K562 (cell line): ENCODE measurements at regions not wholly inside any gene's neighbourhood (a gene's known extent, or its start where the extent isn't known, plus 50 kb on each side); places are given as distances from the start of the nearest gene placed in this dataset.
A peak's percentile ranks its signal among the peaks of the same experiment; 100 is the strongest.

Source experiments
- EGR1 ChIP-seq: fragments of 450-650 bp; conservative IDR thresholded peaks from 2 replicates; pipeline ENCODE4 v1.6.1; 2017; ENCODE audit warnings: mild to moderate bottlenecking
- ETV6 ChIP-seq, 3 experiments: fragments of 150-350 bp in 1 of 3; sonication (generic) in 1 of 3; formaldehyde crosslinking in 1 of 3; IDR thresholded peaks; 2 replicates each; pipeline versions ENCODE4 v1.6.1 to v1.8.0; 2014 to 2022; ENCODE audit warnings: borderline replicate concordance in 2 of 3, low read depth in 2 of 3, antibody characterized with exemption in 1 of 3, low read length in 1 of 3, mild to moderate bottlenecking in 1 of 3, missing genetic modification reagents in 1 of 3
- FIP1L1 ChIP-seq: fragments of 200-400 bp; formaldehyde crosslinking; IDR thresholded peaks from 2 replicates; pipeline ENCODE4 v1.6.1; 2018; ENCODE audit warnings: mild to moderate bottlenecking, low read depth, low read length; ENCODE audit not compliant: poor library complexity, severe bottlenecking
- FOSL1 ChIP-seq: fragments of 200-800 bp; sonication (Bioruptor generic); conservative IDR thresholded peaks from 2 replicates; pipeline ENCODE4 v1.6.1; 2016; ENCODE audit warnings: missing genetic modification characterization, missing compliant biosample characterization
- GATAD2A ChIP-seq: fragments of 450-650 bp; IDR thresholded peaks from 2 replicates; pipeline ENCODE4 v1.6.1; 2017
- HMGN3 ChIP-seq: IDR thresholded peaks from 2 replicates; pipeline ENCODE4 v1.6.1; 2011; ENCODE audit warnings: borderline replicate concordance, low read depth, mild to moderate bottlenecking, mixed read lengths, low read length; ENCODE audit not compliant: insufficient read length; ENCODE audit errors: extremely low read depth
- L3MBTL2 ChIP-seq: fragments of 450-650 bp; IDR thresholded peaks from 2 replicates; pipeline ENCODE4 v1.6.1; 2016; ENCODE audit warnings: mild to moderate bottlenecking, moderate library complexity
- MYC ChIP-seq, 2 experiments: fragments of 250-450 bp in 1 of 2; sonication (Bioruptor Pico) in 1 of 2; IDR thresholded peaks; 2 replicates each; pipeline versions ENCODE4 v1.5.1 to v1.6.1; 2012 to 2021; ENCODE audit warnings: low read depth in 2 of 2, borderline replicate concordance in 1 of 2, improper control_type of control experiment in 1 of 2, low read length in 1 of 2, mild to moderate bottlenecking in 1 of 2, moderate library complexity in 1 of 2
- NCOA6 ChIP-seq: fragments of 450-650 bp; IDR thresholded peaks from 2 replicates; pipeline ENCODE4 v1.6.1; 2017; ENCODE audit warnings: mild to moderate bottlenecking
- NR2C1 ChIP-seq, 2 experiments: fragments of 450-650 bp; IDR thresholded peaks; 2 replicates each; pipeline ENCODE4 v1.6.1; 2017; ENCODE audit warnings: mild to moderate bottlenecking in 2 of 2, antibody characterized with exemption in 1 of 2, inconsistent platforms in 1 of 2, missing compliant biosample characterization in 1 of 2, missing genetic modification characterization in 1 of 2
- RB1 ChIP-seq: fragments of 450-650 bp; IDR thresholded peaks from 2 replicates; pipeline ENCODE4 v1.6.1; 2017; ENCODE audit warnings: low read depth, mild to moderate bottlenecking
- TAF1 ChIP-seq: IDR thresholded peaks from 2 replicates; pipeline ENCODE4 v1.6.1; 2011; ENCODE audit warnings: mild to moderate bottlenecking, low read length, moderate library complexity; ENCODE audit not compliant: insufficient read depth, control insufficient read depth, severe bottlenecking; ENCODE audit errors: extremely low read depth
- TBP ChIP-seq: optimal IDR thresholded peaks from 2 replicates; pipeline ENCODE3; 2011; ENCODE audit warnings: low read depth, low read length, improper control_type of control experiment
- ZNF354B ChIP-seq: fragments of 250-450 bp; sonication (Bioruptor Pico); IDR thresholded peaks from 2 replicates; pipeline ENCODE4 v1.4.0; 2020
- ZNF384 ChIP-seq: IDR thresholded peaks from 2 replicates; pipeline ENCODE4 v1.6.1; 2012; ENCODE audit warnings: low read depth, low read length, improper control_type of control experiment
- TF ChIP-seq, protein P1 (sequence below), 2 experiments: fragments of 450-650 bp; conservative IDR thresholded peaks; 2 replicates each; pipeline ENCODE4 v1.6.1; 2017; ENCODE audit warnings: mild to moderate bottlenecking in 2 of 2, moderate library complexity in 2 of 2
- TF ChIP-seq, protein P2 (sequence below): fragments of 450-650 bp; IDR thresholded peaks from 2 replicates; pipeline ENCODE4 v1.6.1; 2014; ENCODE audit warnings: low read depth, mild to moderate bottlenecking, moderate library complexity, borderline replicate concordance

DNA sequence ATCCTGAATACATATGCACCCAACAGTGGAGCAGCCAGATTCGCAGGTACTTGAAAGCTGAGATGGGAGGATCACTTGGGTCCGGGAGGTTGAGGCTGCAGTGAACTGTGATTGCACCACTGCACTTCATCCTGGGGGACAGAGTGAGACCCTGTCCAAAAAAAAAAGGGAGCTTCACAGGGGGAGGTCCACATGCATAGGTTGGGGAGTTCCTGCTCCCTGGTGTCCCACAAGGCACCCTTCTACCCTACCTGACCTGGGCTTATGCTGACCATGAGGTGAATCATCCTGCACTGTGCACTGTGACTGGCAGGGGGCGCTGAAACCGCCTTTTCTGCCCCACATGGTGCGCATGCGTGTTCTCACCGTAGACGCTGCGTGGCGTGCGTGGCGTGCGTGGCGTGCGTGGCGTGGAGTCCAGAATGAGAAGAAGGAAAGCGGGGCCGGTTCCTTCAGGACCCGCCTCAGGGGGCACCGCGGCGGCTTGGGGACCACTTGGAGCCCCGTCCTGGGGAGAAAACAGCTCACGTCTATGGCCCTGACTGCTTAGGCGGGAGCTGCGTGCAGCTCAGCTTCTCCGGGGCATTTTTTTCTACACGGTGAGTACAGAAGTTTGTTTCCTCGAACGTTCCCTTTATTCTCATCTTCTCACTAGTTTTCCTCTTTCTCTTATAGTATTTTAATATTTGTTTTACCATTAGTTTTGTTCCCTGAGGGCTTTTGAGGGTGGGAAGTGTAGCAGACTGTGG is 116.6 kb upstream of the GRK3 start (continued):
- TF ChIP-seq GATAD2A = 0 out of 2 replicates have a peak, but pooled peaks have one; percentile 31
- no peak for TF ChIP-seq ETV6 (IDR thresholded peaks at IDR 0.05; ENCODE audit: borderline replicate concordance in 1 of 2, low read depth in 2 of 2, low read length in 1 of 2)
- no peak for TF ChIP-seq ETV6 (CRISPR knock-in tag; IDR thresholded peaks at IDR 0.05; ENCODE audit: borderline replicate concordance)
- TF ChIP-seq TAF1 = peak; percentile 67
- no peak for TF ChIP-seq ZNF354B
- peak; percentile 41; the same call in 1 of the 2 replicates for TF ChIP-seq RB1
- peak; percentile 93 for TF ChIP-seq NCOA6
- TF ChIP-seq, protein P1, sequence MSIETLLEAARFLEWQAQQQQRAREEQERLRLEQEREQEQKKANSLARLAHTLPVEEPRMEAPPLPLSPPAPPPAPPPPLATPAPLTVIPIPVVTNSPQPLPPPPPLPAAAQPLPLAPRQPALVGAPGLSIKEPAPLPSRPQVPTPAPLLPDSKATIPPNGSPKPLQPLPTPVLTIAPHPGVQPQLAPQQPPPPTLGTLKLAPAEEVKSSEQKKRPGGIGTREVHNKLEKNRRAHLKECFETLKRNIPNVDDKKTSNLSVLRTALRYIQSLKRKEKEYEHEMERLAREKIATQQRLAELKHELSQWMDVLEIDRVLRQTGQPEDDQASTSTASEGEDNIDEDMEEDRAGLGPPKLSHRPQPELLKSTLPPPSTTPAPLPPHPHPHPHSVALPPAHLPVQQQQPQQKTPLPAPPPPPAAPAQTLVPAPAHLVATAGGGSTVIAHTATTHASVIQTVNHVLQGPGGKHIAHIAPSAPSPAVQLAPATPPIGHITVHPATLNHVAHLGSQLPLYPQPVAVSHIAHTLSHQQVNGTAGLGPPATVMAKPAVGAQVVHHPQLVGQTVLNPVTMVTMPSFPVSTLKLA (conservative IDR thresholded peaks at IDR 0.05) = peak; percentile 67 to 72; a peak in 3 of 4 replicates
- peak; percentile 80 for TF ChIP-seq FOSL1
- peak; percentile 27 for TF ChIP-seq HMGN3
- TF ChIP-seq MYC (IDR thresholded peaks at IDR 0.05; ENCODE audit: low read depth, low read length) = peak; percentile 93
- no peak for TF ChIP-seq MYC (CRISPR knock-in tag; IDR thresholded peaks at IDR 0.05; ENCODE audit: borderline replicate concordance, low read depth)
- TF ChIP-seq L3MBTL2 = peak; percentile 57
- TF ChIP-seq NR2C1 (IDR thresholded peaks at IDR 0.05) = no peak
- TF ChIP-seq NR2C1 (tag; IDR thresholded peaks at IDR 0.05) = no peak
- TF ChIP-seq, protein P2, sequence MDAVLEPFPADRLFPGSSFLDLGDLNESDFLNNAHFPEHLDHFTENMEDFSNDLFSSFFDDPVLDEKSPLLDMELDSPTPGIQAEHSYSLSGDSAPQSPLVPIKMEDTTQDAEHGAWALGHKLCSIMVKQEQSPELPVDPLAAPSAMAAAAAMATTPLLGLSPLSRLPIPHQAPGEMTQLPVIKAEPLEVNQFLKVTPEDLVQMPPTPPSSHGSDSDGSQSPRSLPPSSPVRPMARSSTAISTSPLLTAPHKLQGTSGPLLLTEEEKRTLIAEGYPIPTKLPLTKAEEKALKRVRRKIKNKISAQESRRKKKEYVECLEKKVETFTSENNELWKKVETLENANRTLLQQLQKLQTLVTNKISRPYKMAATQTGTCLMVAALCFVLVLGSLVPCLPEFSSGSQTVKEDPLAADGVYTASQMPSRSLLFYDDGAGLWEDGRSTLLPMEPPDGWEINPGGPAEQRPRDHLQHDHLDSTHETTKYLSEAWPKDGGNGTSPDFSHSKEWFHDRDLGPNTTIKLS = peak; percentile 73; the same call in 1 of the 2 replicates
- TF ChIP-seq TBP = peak; percentile 72
- TF ChIP-seq FIP1L1 = no peak
- TF ChIP-seq EGR1 = peak; percentile 83
- peak; percentile 20; the same call in 1 of the 2 replicates for TF ChIP-seq ZNF384
